ENCODE measurements at regions not wholly inside any gene's neighbourhood (a gene's known extent, or its start where the extent isn't known, plus 50 kb on each side); places are given as distances from the start of the nearest gene placed in this dataset.
A peak's percentile ranks its signal among the peaks of the same experiment; 100 is the strongest.

DNA sequence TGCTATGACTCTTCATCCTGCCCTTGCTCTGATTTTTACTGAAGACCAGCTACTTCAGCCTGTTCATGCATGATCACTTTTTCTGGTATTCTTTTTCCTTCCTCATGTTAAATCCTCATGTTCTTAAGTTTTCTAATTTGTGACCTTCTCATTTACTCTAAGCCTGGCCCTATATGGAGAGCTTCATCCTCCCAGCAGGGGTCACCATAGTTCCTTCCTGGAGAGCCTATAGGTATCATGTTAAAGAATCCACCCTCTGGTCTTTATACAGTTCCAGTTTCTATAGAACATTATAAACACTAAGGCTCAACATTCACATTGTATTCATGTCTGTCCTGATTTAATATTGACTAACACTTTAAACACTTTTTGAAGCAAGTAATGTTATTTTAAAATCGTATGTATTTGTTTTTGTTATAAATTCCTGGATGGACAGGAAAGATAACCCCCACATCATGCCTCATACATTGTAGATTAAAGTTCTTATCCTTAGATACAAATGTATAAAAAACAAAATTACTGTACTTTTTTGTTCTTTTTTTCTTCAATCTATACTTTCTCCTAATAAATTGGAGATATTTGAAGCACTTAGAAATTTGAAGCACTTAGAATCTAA is 53.8 kb upstream of the OTUD4 start:
- Histone ChIP-seq H3K4me2 (ENCODE audit: low read depth, low read length, poor library complexity, severe bottlenecking) (no peak overlapping the region), H2AFZ (ENCODE audit: low read length) (peak overlapping the region; percentile 26), H3K9me3 (ENCODE audit: insufficient read depth, low read depth, low read length) (no peaks in the 10 kb centered on the region), H3K9me2 (replicated peaks; ENCODE audit: low read depth, low read length) (no peaks in the 10 kb centered on the region), H3K36me3 (ENCODE audit: insufficient read depth, low read length) (no peaks in the 10 kb centered on the region), H3K4me1 (ENCODE audit: insufficient read depth, low read length, poor library complexity, severe bottlenecking) (no peaks in the 10 kb centered on the region), H4K20me1 (ENCODE audit: insufficient read depth, low read length, poor library complexity, severe bottlenecking) (no peaks in the 10 kb centered on the region), H3K79me2 (ENCODE audit: insufficient read depth, low read length) (no peaks in the 10 kb centered on the region), H3K4me3 (ENCODE audit: low read length, poor library complexity, severe bottlenecking) (no peak overlapping the region), H3K9ac (ENCODE audit: low read depth, low read length, poor library complexity, severe bottlenecking) (no peak overlapping the region), H3F3A (ENCODE audit: low read depth) (no peaks in the 10 kb centered on the region), H3K27me3 (ENCODE audit: insufficient read depth, low read length, poor library complexity, severe bottlenecking) (no peaks in the 10 kb centered on the region)
- TF ChIP-seq CTCF (conservative IDR thresholded peaks at IDR 0.05; ENCODE audit: low read length) (peak; percentile 99), EZH2phosphoT487 (IDR thresholded peaks at IDR 0.05; ENCODE audit: borderline replicate concordance) (no peak)

GRCh38 chr4:145231906-145232700 is 51.7 kb upstream of the OTUD4 start:
- no peak overlapping the region for H3K9ac ChIP-seq (ENCODE audit: low read depth, low read length, poor library complexity, severe bottlenecking)
- H3K4me1 ChIP-seq (ENCODE audit: insufficient read depth, low read length, poor library complexity, severe bottlenecking) = no peaks in the 10 kb centered on the region
- no peak overlapping the region for H3K4me3 ChIP-seq (ENCODE audit: low read length, poor library complexity, severe bottlenecking)
- no peak overlapping the region for H3K4me2 ChIP-seq (ENCODE audit: low read depth, low read length, poor library complexity, severe bottlenecking)
- no peak for TF ChIP-seq EZH2phosphoT487 (IDR thresholded peaks at IDR 0.05; ENCODE audit: borderline replicate concordance)
- no peak for TF ChIP-seq CTCF (conservative IDR thresholded peaks at IDR 0.05; ENCODE audit: low read length)
- H3F3A ChIP-seq (ENCODE audit: low read depth) = no peaks in the 10 kb centered on the region
- H3K36me3 ChIP-seq (ENCODE audit: insufficient read depth, low read length) = no peaks in the 10 kb centered on the region
- H2AFZ ChIP-seq (ENCODE audit: low read length) = no peak overlapping the region
- no peaks in the 10 kb centered on the region for H3K79me2 ChIP-seq (ENCODE audit: insufficient read depth, low read length)
- H3K9me3 ChIP-seq (ENCODE audit: insufficient read depth, low read depth, low read length) = no peaks in the 10 kb centered on the region
- no peaks in the 10 kb centered on the region for H4K20me1 ChIP-seq (ENCODE audit: insufficient read depth, low read length, poor library complexity, severe bottlenecking)
- H3K27me3 ChIP-seq (ENCODE audit: insufficient read depth, low read length, poor library complexity, severe bottlenecking) = no peaks in the 10 kb centered on the region
- H3K9me2 ChIP-seq (replicated peaks; ENCODE audit: low read depth, low read length) = no peaks in the 10 kb centered on the region

- Histone ChIP-seq H3K79me2 (ENCODE audit: insufficient read depth, low read length) (no peaks in the 10 kb centered on the region), H3K4me1 (ENCODE audit: insufficient read depth, low read length, poor library complexity, severe bottlenecking) (no peaks in the 10 kb centered on the region), H4K20me1 (ENCODE audit: insufficient read depth, low read length, poor library complexity, severe bottlenecking) (no peaks in the 10 kb centered on the region), H2AFZ (ENCODE audit: low read length) (no peak overlapping the region), H3K9me3 (ENCODE audit: insufficient read depth, low read depth, low read length) (no peaks in the 10 kb centered on the region), H3F3A (ENCODE audit: low read depth) (no peaks in the 10 kb centered on the region), H3K9ac (ENCODE audit: low read depth, low read length, poor library complexity, severe bottlenecking) (no peak overlapping the region), H3K4me3 (ENCODE audit: low read length, poor library complexity, severe bottlenecking) (no peak overlapping the region), H3K27me3 (ENCODE audit: insufficient read depth, low read length, poor library complexity, severe bottlenecking) (no peaks in the 10 kb centered on the region), H3K4me2 (ENCODE audit: low read depth, low read length, poor library complexity, severe bottlenecking) (no peak overlapping the region), H3K9me2 (replicated peaks; ENCODE audit: low read depth, low read length) (no peaks in the 10 kb centered on the region), H3K36me3 (ENCODE audit: insufficient read depth, low read length) (no peaks in the 10 kb centered on the region)
- no peak for TF ChIP-seq EZH2phosphoT487 (IDR thresholded peaks at IDR 0.05; ENCODE audit: borderline replicate concordance)
- no peak for TF ChIP-seq CTCF (conservative IDR thresholded peaks at IDR 0.05; ENCODE audit: low read length)
Measured at GRCh38 chr4:145230726-145231125, 50.3 kb upstream of the OTUD4 start.
